Left ventricle myocardium inferior (tissue), 1 donor: ENCODE measurements at regions not wholly inside any gene's neighbourhood (a gene's known extent, or its start where the extent isn't known, plus 50 kb on each side); places are given as distances from the start of the nearest gene placed in this dataset.

Experiments
- DNase-seq: peaks from one replicate; pipeline ENCODE4 v3.0.0-alpha.2; 2020
- H3K27ac ChIP-seq: fragments of 200-600 bp; replicated peaks from 2 replicates; pipeline ENCODE4 v1.8.0; 2021
- H3K27me3 ChIP-seq: fragments of 200-600 bp; 2 replicates; pipeline ENCODE4 v1.8.0; 2021; ENCODE audit warnings: low read depth
- H3K36me3 ChIP-seq: fragments of 200-600 bp; 2 replicates; pipeline ENCODE4 v1.8.0; 2021
- H3K4me1 ChIP-seq: fragments of 200-600 bp; 2 replicates; pipeline ENCODE4 v1.8.0; 2021
- H3K4me3 ChIP-seq: fragments of 200-600 bp; 2 replicates; pipeline ENCODE4 v1.8.0; 2021; ENCODE audit warnings: mild to moderate bottlenecking, moderate library complexity
- H3K9me3 ChIP-seq: fragments of 200-600 bp; replicated peaks from 2 replicates; pipeline ENCODE4 v1.8.0; 2021
- intact Hi-C: fragments of 100-400 bp; cut with micrococcal nuclease; formaldehyde crosslinking; loops from one replicate; pipeline ENCODE4 v1.11.0; 2022
- TF ChIP-seq, protein P1 (sequence below): fragments of 200-600 bp; IDR thresholded peaks from 2 replicates; pipeline ENCODE4 v1.8.0; 2021; ENCODE audit warnings: antibody characterized with exemption, mild to moderate bottlenecking, borderline replicate concordance
- donor health status: DM: no; HTN: yes; CAD: no; lungs with severe emphysema.

DNA sequence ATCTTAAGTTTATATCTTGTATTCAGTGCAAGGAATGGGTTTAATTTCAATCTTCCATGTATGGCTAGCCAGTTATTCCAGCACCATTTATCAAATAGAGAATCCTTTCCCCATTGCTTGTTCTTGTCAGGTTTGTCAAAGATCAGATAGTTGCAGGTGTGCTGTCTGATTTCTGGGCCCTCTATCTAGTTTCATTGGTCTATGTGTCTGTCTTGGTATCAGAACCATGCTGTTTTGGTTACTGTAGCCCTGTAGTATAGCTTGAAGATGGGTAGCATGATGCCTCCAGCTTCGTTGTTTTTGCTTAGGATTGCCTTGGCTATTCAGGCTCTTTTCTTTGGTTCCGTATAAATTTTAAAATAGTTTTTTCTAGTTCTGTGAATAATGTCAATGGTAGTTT, 200.0 kb downstream of the MANEA start:
- DNase-seq: no peak
- no peaks in the 10 kb centered on the region for H3K4me1 ChIP-seq
- H3K4me3 ChIP-seq: no peak overlapping the region
- TF ChIP-seq, protein P1, sequence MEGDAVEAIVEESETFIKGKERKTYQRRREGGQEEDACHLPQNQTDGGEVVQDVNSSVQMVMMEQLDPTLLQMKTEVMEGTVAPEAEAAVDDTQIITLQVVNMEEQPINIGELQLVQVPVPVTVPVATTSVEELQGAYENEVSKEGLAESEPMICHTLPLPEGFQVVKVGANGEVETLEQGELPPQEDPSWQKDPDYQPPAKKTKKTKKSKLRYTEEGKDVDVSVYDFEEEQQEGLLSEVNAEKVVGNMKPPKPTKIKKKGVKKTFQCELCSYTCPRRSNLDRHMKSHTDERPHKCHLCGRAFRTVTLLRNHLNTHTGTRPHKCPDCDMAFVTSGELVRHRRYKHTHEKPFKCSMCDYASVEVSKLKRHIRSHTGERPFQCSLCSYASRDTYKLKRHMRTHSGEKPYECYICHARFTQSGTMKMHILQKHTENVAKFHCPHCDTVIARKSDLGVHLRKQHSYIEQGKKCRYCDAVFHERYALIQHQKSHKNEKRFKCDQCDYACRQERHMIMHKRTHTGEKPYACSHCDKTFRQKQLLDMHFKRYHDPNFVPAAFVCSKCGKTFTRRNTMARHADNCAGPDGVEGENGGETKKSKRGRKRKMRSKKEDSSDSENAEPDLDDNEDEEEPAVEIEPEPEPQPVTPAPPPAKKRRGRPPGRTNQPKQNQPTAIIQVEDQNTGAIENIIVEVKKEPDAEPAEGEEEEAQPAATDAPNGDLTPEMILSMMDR: no peak
- peaks cover 19% of the 10 kb centered on the region for H3K9me3 ChIP-seq
- H3K36me3 ChIP-seq: no peaks in the 10 kb centered on the region
- no peaks in the 10 kb centered on the region for H3K27me3 ChIP-seq
- intact Hi-C loops: no loop called here
- no peak overlapping the region for H3K27ac ChIP-seq

DNA sequence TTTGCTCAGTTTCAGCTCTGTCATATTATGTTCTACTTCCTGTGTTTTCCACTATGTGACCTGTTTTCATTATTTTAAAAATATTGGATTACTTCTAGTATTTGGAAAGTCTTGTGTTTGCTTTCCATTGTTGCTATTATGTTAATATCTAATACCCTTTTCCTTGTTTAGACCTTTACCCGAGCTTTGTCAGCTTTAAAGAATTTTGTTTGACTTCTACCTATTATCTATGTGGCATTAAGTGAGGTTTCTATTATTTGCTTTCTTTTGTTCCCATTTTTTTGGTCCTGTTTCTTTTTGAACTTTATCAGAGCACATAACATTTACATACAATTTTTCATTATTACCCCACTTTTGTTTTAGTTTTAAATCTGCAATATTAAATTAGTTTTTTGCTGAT, 202.7 kb downstream of the MANEA start:
- no peaks in the 10 kb centered on the region for H3K36me3 ChIP-seq

DNA sequence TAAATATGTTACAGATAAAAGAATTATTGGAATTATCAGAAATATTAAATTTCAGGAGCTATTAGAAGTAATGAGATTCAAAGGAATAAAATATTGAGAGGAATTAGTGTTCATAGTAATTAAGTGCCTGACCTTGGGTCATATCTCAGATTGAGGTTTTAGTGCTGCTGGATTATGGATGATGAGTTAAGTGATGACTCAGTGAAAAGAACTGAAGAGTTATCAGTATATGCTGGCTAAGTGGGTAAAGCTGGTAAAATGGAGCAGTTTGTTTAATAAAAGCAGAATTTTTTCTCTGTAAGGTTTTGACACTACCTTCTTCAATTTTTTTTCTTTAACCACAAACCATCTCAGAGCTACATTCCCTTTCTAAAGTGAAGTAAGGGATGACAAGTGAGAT, 206.7 kb downstream of the MANEA start:
- no peaks in the 10 kb centered on the region for H3K36me3 ChIP-seq
- H3K27ac ChIP-seq: no peak overlapping the region
- H3K27me3 ChIP-seq: no peaks in the 10 kb centered on the region
- intact Hi-C loops: no loop called here
- no peak overlapping the region for H3K4me3 ChIP-seq
- no peaks in the 10 kb centered on the region for H3K4me1 ChIP-seq
- no peaks in the 10 kb centered on the region for H3K9me3 ChIP-seq
- TF ChIP-seq, protein P1: no peak
- DNase-seq: no peak

More for the DNA sequence above, 202.7 kb downstream of the MANEA start:
- TF ChIP-seq, protein P1: no peak
- intact Hi-C loops: no loop called here
- Histone ChIP-seq H3K4me1 (no peaks in the 10 kb centered on the region), H3K9me3 (peaks cover 19% of the 10 kb centered on the region), H3K27ac (no peak overlapping the region), H3K4me3 (no peak overlapping the region), H3K27me3 (no peaks in the 10 kb centered on the region)
- no peak for DNase-seq

DNA sequence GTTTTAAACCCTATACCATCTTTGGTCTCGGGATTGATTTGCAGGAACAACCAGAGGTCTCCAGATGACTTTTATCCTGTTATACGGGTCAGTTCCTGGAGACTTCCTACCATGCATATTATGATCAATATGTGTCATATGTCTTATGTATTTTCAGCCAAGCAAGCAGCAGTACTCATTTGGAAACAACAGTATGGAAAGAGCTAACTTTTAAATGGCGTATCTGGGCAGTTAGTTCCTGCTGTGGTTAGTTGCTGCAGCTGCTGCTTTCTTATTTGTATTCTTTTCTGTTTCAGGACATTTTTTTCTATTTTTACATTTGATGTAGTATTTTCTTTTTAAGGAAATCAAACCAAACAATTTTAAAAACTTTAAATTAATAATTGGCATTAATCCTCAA, 207.5 kb downstream of the MANEA start:
- Histone ChIP-seq H3K4me1 (no peaks in the 10 kb centered on the region), H3K9me3 (no peaks in the 10 kb centered on the region), H3K27ac (no peak overlapping the region), H3K36me3 (no peaks in the 10 kb centered on the region), H3K4me3 (no peak overlapping the region), H3K27me3 (no peaks in the 10 kb centered on the region)
- TF ChIP-seq, protein P1: no peak
- intact Hi-C loops: no loop called here
- no peak for DNase-seq

DNA sequence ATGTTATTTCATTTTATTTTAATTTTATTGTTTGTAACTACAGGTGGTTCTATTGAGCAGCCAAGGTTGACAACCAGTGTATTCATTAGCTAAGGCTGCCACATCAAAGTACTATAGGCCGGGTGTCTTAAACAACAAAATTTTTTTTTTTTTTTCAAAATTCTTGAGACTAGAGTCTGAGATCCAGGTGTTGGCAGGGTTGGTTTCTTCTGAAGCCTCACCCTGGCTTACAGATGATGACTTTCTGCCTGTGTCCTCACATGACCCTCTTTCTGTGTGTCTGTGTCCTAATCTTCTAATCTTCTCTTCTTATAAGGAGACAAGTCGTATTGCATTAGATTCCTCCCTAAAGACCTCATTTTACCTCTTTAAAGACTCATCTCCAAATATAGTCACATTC, 208.4 kb downstream of the MANEA start:
- no peak overlapping the region for H3K27ac ChIP-seq
- DNase-seq: no peak
- no peak overlapping the region for H3K4me3 ChIP-seq
- no peaks in the 10 kb centered on the region for H3K4me1 ChIP-seq
- H3K36me3 ChIP-seq: no peaks in the 10 kb centered on the region
- TF ChIP-seq, protein P1: no peak
- intact Hi-C loops: no loop called here
- no peaks in the 10 kb centered on the region for H3K27me3 ChIP-seq
- H3K9me3 ChIP-seq: no peaks in the 10 kb centered on the region

DNA sequence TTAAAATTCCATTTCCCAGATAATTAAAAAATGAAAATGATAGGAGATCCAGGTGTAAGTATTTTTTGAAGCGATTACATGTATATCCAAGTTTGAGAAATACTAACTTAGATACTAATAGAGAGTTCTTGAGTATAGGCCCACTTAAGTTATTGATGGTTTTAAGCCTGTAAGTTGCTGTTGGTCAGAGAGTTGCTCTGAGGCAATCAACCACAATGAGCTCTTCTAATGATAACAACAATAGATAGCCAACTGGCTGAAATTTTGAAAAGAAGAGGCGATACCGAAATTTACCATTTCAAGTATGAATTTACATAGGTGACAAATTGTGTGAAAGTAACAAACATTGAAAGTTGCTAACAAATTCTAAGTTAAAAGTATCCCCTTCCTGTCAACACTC, 209.5 kb downstream of the MANEA start:
- Histone ChIP-seq H3K4me1 (no peaks in the 10 kb centered on the region), H3K9me3 (no peaks in the 10 kb centered on the region), H3K27me3 (no peaks in the 10 kb centered on the region), H3K36me3 (no peaks in the 10 kb centered on the region), H3K4me3 (no peak overlapping the region), H3K27ac (no peak overlapping the region)
- intact Hi-C loops: no loop called here
- TF ChIP-seq, protein P1: no peak
- DNase-seq: no peak
